ACC112 (cell line): ENCODE measurements at regions not wholly inside any gene's neighbourhood (a gene's known extent, or its start where the extent isn't known, plus 50 kb on each side); places are given as distances from the start of the nearest gene placed in this dataset.
A peak's percentile ranks its signal among the peaks of the same experiment; 100 is the strongest.

ENCODE experiments used
- H2AFZ ChIP-seq: fragments of 200-600 bp; sonication (generic); one replicate; pipeline ENCODE4 v1.6.0; 2017; ENCODE audit warnings: antibody characterized with exemption, low read length; ENCODE audit not compliant: unreplicated experiment
- H3K27ac ChIP-seq: fragments of 200-600 bp; sonication (generic); 2 replicates; pipeline ENCODE4 v1.5.1; 2014; ENCODE audit warnings: low read depth, mild to moderate bottlenecking, antibody characterized with exemption, low read length, moderate library complexity
- H3K27me3 ChIP-seq: fragments of 200-600 bp; sonication (generic); 2 replicates; pipeline ENCODE4 v1.6.1; 2014; ENCODE audit warnings: mild to moderate bottlenecking, antibody characterized with exemption, low read length, moderate library complexity, mixed read lengths; ENCODE audit not compliant: insufficient read depth
- H3K36me3 ChIP-seq: fragments of 200-600 bp; sonication (generic); 2 replicates; pipeline ENCODE4 v1.6.1; 2016; ENCODE audit warnings: mild to moderate bottlenecking, antibody characterized with exemption, low read length, moderate library complexity, mixed read lengths; ENCODE audit not compliant: insufficient read depth
- H3K4me1 ChIP-seq: fragments of 200-600 bp; sonication (generic); one replicate; pipeline ENCODE4 v1.6.1; 2016; ENCODE audit warnings: low read length, mixed read lengths; ENCODE audit not compliant: insufficient read depth, unreplicated experiment, control insufficient read depth
- H3K4me3 ChIP-seq: fragments of 200-600 bp; sonication (generic); 2 replicates; pipeline ENCODE4 v1.5.1; 2014; ENCODE audit warnings: mild to moderate bottlenecking, low read depth, low read length
- H3K79me2 ChIP-seq: fragments of 200-600 bp; sonication (generic); one replicate; pipeline ENCODE4 v1.6.0; 2016; ENCODE audit warnings: low read length; ENCODE audit not compliant: control insufficient read depth, unreplicated experiment, insufficient read depth

GRCh38 chr13:34696741-34697140, 245.3 kb upstream of the NBEA start:
- Histone ChIP-seq H3K4me1 (no peaks in the 10 kb centered on the region), H3K36me3 (no peaks in the 10 kb centered on the region), H3K4me3 (no peak overlapping the region), H2AFZ (no peak overlapping the region), H3K27me3 (no peaks in the 10 kb centered on the region), H3K79me2 (no peaks in the 10 kb centered on the region), H3K27ac (no peak overlapping the region)

DNA sequence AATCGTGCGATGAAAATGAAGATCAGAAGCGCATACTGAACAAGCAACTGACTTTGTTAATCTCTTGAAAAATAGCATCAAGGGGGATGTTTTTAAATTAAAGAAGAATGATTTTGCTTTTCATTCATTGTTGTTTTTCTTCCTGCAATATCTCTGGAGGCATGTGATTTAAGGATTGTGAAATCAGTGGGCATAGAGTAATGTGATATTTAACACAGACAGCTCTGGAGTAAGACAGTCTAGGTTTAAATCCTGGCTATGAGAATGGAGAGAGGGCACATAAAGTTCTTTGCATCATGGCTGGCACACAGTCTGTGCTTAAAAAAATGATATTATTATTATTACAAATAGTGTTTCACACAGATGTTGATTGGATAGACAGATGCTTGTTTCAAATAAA, 243.1 kb upstream of the NBEA start:
- Histone ChIP-seq H3K4me1 (no peaks in the 10 kb centered on the region), H3K27me3 (no peaks in the 10 kb centered on the region), H2AFZ (no peak overlapping the region)

GRCh38 chr13:34700155-34700554, 241.9 kb upstream of the NBEA start:
- no peaks in the 10 kb centered on the region for H3K79me2 ChIP-seq
- no peak overlapping the region for H3K4me3 ChIP-seq
- H3K27ac ChIP-seq: no peak overlapping the region
- H3K4me1 ChIP-seq: no peaks in the 10 kb centered on the region
- H3K27me3 ChIP-seq: no peaks in the 10 kb centered on the region
- no peak overlapping the region for H2AFZ ChIP-seq
- no peaks in the 10 kb centered on the region for H3K36me3 ChIP-seq

More for the DNA sequence above, 243.1 kb upstream of the NBEA start:
- peak overlapping the region; percentile 18 for H3K4me3 ChIP-seq
- H3K36me3 ChIP-seq: no peaks in the 10 kb centered on the region
- no peak overlapping the region for H3K27ac ChIP-seq
- no peaks in the 10 kb centered on the region for H3K79me2 ChIP-seq

GRCh38 chr13:34701919-34702318, 240.2 kb upstream of the NBEA start:
- Histone ChIP-seq H2AFZ (no peak overlapping the region), H3K27me3 (no peaks in the 10 kb centered on the region), H3K4me3 (no peak overlapping the region), H3K27ac (no peak overlapping the region), H3K36me3 (no peaks in the 10 kb centered on the region), H3K4me1 (no peaks in the 10 kb centered on the region), H3K79me2 (no peaks in the 10 kb centered on the region)

DNA sequence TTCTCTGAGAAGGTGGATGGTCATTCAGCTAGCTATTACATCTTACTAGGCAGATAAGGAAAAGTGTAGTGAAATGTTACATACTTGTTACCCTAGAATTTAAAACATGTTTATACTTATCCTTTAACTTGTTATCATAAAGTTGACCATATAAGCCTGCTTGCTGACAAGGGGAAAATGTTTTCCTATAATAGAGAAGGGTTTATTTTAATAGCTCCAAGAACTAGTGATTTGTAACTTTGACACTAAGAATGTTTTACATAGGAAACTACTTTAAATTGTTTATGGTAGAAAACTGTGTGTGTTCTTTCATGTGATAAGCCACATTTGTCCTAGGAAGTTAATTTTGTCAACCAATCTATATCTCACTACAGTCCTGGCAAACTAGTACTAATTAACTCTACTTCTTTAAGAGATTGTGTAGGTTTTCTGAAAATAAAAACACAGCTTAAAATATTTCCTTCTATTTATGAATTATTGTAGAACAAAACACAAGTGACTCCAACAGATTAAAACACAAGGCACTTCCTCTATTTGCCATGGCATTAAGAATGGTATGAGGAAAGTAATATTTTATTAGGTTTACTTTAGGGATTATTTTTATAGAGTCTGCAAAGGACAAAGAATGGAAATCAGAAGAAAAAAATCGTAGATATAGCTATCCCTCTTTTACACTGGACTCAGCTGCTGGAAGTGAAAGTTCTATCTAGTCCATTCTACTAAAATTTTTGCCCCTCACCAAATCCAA, 233.3 kb upstream of the NBEA start:
- Histone ChIP-seq H3K4me1 (no peaks in the 10 kb centered on the region), H3K79me2 (no peaks in the 10 kb centered on the region), H2AFZ (no peak overlapping the region), H3K27ac (no peak overlapping the region), H3K36me3 (no peaks in the 10 kb centered on the region), H3K27me3 (no peaks in the 10 kb centered on the region), H3K4me3 (no peak overlapping the region)

GRCh38 chr13:34719060-34719875, 222.8 kb upstream of the NBEA start:
- no peak overlapping the region for H3K4me3 ChIP-seq
- H3K4me1 ChIP-seq: no peaks in the 10 kb centered on the region
- no peaks in the 10 kb centered on the region for H3K36me3 ChIP-seq
- H2AFZ ChIP-seq: no peak overlapping the region
- H3K79me2 ChIP-seq: no peaks in the 10 kb centered on the region
- 0 out of 2 replicates have a peak, but pooled peaks cover 5% of the 10 kb centered on the region for H3K27me3 ChIP-seq
- H3K27ac ChIP-seq: no peak overlapping the region

DNA sequence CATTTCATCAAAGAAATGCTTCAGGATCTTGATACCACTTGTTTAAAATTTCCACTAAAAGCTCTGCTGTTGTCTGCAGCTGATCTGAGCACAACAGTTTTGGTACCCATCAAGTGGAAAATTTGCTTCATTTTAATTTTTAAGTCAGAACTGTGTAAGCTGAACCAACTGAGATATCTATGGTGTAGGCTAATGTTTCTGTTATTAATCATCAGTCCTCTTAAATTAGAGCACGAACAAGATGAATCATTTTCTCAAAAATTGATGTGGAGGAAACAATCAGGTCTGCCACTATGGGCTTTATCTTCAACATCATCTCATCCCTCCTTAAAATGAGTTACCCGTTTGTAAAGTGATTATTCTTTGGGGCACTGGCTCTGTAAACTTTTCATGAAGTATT, 221.5 kb upstream of the NBEA start:
- Histone ChIP-seq H3K36me3 (no peaks in the 10 kb centered on the region), H3K4me1 (no peaks in the 10 kb centered on the region), H2AFZ (no peak overlapping the region), H3K79me2 (no peaks in the 10 kb centered on the region), H3K27me3 (0 out of 2 replicates have a peak, but pooled peaks cover 5% of the 10 kb centered on the region), H3K4me3 (no peak overlapping the region), H3K27ac (no peak overlapping the region)

DNA sequence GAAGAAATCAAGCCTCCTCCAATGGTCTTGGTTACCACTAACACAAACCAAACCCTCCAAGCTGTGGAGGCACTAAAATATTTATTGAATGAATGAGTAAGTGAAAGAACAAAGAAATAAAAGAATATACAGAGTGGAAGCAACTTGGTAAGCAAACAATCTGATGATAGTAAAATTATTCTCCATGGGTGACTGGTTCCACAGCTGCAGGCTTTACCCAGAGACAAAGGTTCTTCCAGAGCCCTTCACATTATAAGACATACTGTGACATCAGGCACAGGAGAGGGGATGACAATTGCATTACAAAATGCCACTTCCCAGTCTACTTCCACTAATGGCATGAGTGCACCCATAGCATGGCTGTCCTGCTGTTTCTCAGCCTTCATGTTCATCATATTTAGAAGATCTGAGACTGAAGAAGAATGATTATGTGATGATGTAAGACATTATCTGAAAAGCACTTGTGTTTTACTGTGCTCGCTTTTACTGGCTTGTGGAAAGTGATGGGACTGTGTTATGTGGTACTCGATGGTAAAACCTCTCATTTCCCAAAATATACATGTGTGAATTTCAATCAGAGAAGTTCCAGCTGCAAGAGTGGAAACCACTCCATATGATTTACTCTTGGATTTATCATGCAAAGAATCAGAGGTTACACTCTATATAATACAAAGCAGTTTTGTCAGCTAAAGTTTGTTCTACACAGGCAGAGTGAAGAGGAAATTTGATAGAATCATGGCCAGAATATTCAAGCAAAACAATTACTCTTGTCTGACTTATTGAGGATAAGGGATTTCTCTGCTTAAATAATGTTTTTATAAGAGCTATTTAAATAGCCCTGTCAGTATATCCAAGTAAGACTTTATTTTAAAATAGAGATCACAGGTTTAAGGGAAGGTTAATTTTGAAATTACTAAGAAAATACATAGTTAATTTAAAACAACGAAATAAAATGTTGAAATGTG, 220.2 kb upstream of the NBEA start:
- no peak overlapping the region for H3K27ac ChIP-seq
- no peak overlapping the region for H2AFZ ChIP-seq
- H3K4me3 ChIP-seq: no peak overlapping the region
- H3K27me3 ChIP-seq: 0 out of 2 replicates have a peak, but pooled peaks cover 5% of the 10 kb centered on the region
- H3K79me2 ChIP-seq: no peaks in the 10 kb centered on the region
- no peaks in the 10 kb centered on the region for H3K4me1 ChIP-seq
- H3K36me3 ChIP-seq: no peaks in the 10 kb centered on the region

DNA sequence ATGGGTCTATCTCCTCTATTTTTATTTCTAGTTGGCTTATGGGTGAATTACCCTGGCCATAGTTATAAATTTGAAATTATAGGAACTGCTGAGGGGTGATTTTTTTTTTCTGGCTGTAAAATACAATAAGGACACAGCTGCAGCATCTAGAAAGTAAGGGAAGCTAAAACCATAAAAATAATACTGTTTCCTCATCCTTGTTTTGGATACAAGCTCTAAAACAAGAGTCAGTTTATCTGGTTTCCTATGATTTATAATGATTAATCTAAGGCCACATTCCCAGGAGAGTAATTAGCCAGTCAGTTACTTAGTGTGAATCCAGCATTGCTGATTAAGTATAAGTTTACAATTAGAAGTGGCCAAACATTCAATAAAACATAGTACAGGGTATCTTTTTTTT, 219.1 kb upstream of the NBEA start:
- no peaks in the 10 kb centered on the region for H3K36me3 ChIP-seq
- no peak overlapping the region for H3K4me3 ChIP-seq
- 0 out of 2 replicates have a peak, but pooled peaks cover 5% of the 10 kb centered on the region for H3K27me3 ChIP-seq
- no peaks in the 10 kb centered on the region for H3K79me2 ChIP-seq
- no peak overlapping the region for H2AFZ ChIP-seq
- no peaks in the 10 kb centered on the region for H3K4me1 ChIP-seq
- H3K27ac ChIP-seq: no peak overlapping the region

- Histone ChIP-seq H3K4me1 (no peaks in the 10 kb centered on the region), H2AFZ (no peak overlapping the region), H3K79me2 (no peaks in the 10 kb centered on the region), H3K27me3 (no peaks in the 10 kb centered on the region), H3K36me3 (no peaks in the 10 kb centered on the region), H3K27ac (no peak overlapping the region), H3K4me3 (no peak overlapping the region)
Measured at GRCh38 chr13:34730961-34731360, 211.1 kb upstream of the NBEA start.
